PC-9 (cell line): ENCODE measurements at regions not wholly inside any gene's neighbourhood (a gene's known extent, or its start where the extent isn't known, plus 50 kb on each side); places are given as distances from the start of the nearest gene placed in this dataset.

Experiments used
- EZH2 ChIP-seq: fragments of 200-600 bp; sonication (generic); IDR thresholded peaks from 2 replicates; pipeline ENCODE4 v1.8.0; 2017; ENCODE audit warnings: antibody characterized with exemption, low read depth
- TF ChIP-seq, protein P1 (sequence below): fragments of 200-600 bp; sonication (generic); conservative IDR thresholded peaks from 2 replicates; pipeline ENCODE4 v1.6.1; 2017; ENCODE audit warnings: mixed run types, antibody characterized with exemption, mild to moderate bottlenecking, moderate library complexity

DNA sequence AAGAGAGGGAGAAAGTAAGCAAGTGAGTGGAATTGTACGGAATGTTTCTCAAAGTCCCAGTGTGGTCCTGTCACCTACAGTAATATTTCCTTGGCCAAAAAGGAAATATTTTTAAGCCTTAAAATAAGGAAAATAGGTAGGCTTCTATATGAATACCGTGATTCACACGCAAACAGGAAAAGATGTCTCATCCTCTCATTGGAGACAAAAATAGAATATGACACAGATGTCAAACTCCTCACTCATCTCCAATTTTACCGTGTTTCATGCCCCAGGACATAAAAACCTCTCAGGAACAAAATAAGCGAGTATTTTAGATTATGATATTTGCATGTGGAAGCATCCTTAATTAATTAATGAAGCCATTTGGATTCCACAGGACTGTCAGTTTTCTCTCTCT lies 1269.5 kb downstream of the RAPGEF2 start:
- TF ChIP-seq, protein P1, sequence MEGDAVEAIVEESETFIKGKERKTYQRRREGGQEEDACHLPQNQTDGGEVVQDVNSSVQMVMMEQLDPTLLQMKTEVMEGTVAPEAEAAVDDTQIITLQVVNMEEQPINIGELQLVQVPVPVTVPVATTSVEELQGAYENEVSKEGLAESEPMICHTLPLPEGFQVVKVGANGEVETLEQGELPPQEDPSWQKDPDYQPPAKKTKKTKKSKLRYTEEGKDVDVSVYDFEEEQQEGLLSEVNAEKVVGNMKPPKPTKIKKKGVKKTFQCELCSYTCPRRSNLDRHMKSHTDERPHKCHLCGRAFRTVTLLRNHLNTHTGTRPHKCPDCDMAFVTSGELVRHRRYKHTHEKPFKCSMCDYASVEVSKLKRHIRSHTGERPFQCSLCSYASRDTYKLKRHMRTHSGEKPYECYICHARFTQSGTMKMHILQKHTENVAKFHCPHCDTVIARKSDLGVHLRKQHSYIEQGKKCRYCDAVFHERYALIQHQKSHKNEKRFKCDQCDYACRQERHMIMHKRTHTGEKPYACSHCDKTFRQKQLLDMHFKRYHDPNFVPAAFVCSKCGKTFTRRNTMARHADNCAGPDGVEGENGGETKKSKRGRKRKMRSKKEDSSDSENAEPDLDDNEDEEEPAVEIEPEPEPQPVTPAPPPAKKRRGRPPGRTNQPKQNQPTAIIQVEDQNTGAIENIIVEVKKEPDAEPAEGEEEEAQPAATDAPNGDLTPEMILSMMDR = no peak
- TF ChIP-seq EZH2 = no peak
